ENCODE measurements at regions not wholly inside any gene's neighbourhood (a gene's known extent, or its start where the extent isn't known, plus 50 kb on each side); places are given as distances from the start of the nearest gene placed in this dataset.

- no peak overlapping the region for H3K56ac ChIP-seq (ENCODE audit: insufficient read length, low read depth, low read length)
Observed at GRCh38 chr6:69555088-69555638, 241.6 kb downstream of the LMBRD1 start.

More at GRCh38 chr6:69555088-69555638, 241.6 kb downstream of the LMBRD1 start:
- H3K27ac ChIP-seq (ENCODE audit: insufficient read length, low read depth, low read length) = no peak overlapping the region
- no peaks in the 10 kb centered on the region for H3K79me2 ChIP-seq (ENCODE audit: insufficient read depth, low read length)
- peaks cover 0 to 2% of the 10 kb centered on the region in 2 experiments; a peak in 1 of 5 replicates for H3K9me3 Mint-ChIP-seq
- H2AK5ac ChIP-seq (ENCODE audit: insufficient read length, low read length) = no peak overlapping the region
- no peak overlapping the region for H3K9ac ChIP-seq (ENCODE audit: extremely low read depth, insufficient read length, low read length)
- H3K36me3 Mint-ChIP-seq (ENCODE audit: insufficient read depth in 1 of 3, low read depth in 3 of 3) = peaks cover 0 to 3% (median 0%) of the 10 kb centered on the region in 3 experiments; a peak in 2 of 7 replicates
- no peaks in the 10 kb centered on the region for H3K23me2 ChIP-seq (ENCODE audit: insufficient read length, low read depth, low read length, poor library complexity, severe bottlenecking)
- no peaks in the 10 kb centered on the region for H3K27me3 ChIP-seq (ENCODE audit: insufficient read depth, low read length)
- H2BK15ac ChIP-seq (ENCODE audit: low read depth, low read length) = no peak overlapping the region
- no peaks in the 10 kb centered on the region for H3K9me3 ChIP-seq (ENCODE audit: control insufficient read depth, low read depth, low read length)
- no peak for DNase-seq
- H3K23ac ChIP-seq (ENCODE audit: insufficient read length, low read depth, low read length) = no peak overlapping the region
- no peak overlapping the region for H3K4ac ChIP-seq (ENCODE audit: low read depth, low read length)
- no peak for TF ChIP-seq CTCF (conservative IDR thresholded peaks at IDR 0.05)
- H3K4me1 ChIP-seq (ENCODE audit: insufficient read depth, low read length) = no peaks in the 10 kb centered on the region; the same call in 1 of the 2 replicates
- H3K14ac ChIP-seq (ENCODE audit: insufficient read depth, low read length) = no peak overlapping the region
- H2BK120ac ChIP-seq (ENCODE audit: low read depth, low read length, poor library complexity, severe bottlenecking) = no peak overlapping the region
- H2BK5ac ChIP-seq (ENCODE audit: insufficient read length, low read length) = no peak overlapping the region
- no peak overlapping the region for H3T11ph ChIP-seq (ENCODE audit: low read length)
- WGBS (ENCODE audit: extremely low coverage, insufficient read length, low lambda C conversion rate) = no CpG with 5 or more reads among the region's 2 CpGs
- no peak overlapping the region for H3K4me2 ChIP-seq (ENCODE audit: insufficient read depth, insufficient read length, low read length)
- no peak overlapping the region for H3K18ac ChIP-seq (ENCODE audit: insufficient read length, low read depth, low read length)
- no peak overlapping the region for H3K27ac Mint-ChIP-seq
- no peak overlapping the region for H4K91ac ChIP-seq (ENCODE audit: insufficient read length, low read depth, low read length)
- no peaks in the 10 kb centered on the region for H4K20me1 ChIP-seq (ENCODE audit: control insufficient read depth, insufficient read depth, insufficient read length)
- H3K4me3 Mint-ChIP-seq = no peak overlapping the region
- no peak overlapping the region for H2BK12ac ChIP-seq (ENCODE audit: insufficient read length, low read depth, low read length)
- no peak overlapping the region for H2BK20ac ChIP-seq (ENCODE audit: low read depth, low read length, poor library complexity, severe bottlenecking)
- H2AFZ ChIP-seq (ENCODE audit: low read length) = no peak overlapping the region
- H3K27me3 Mint-ChIP-seq (ENCODE audit: low read depth) = no peaks in the 10 kb centered on the region
- H3K79me1 ChIP-seq (ENCODE audit: insufficient read depth, low read depth, low read length, poor library complexity, severe bottlenecking) = no peaks in the 10 kb centered on the region
- H4K5ac ChIP-seq (ENCODE audit: insufficient read length, low read depth, low read length) = no peak overlapping the region
- no peak overlapping the region for H4K8ac ChIP-seq (replicated peaks; ENCODE audit: insufficient read length, low read depth, low read length)
- H3K4me1 Mint-ChIP-seq = peaks cover 8 to 18% of the 10 kb centered on the region in 2 experiments

Data from H9 (cell line).